Omental fat pad (tissue), 3 donors: ENCODE measurements at regions not wholly inside any gene's neighbourhood (a gene's known extent, or its start where the extent isn't known, plus 50 kb on each side); places are given as distances from the start of the nearest gene placed in this dataset.

Source experiments
- ATAC-seq: fragments of 150-250 bp; one replicate; pipeline ENCODE4 v1.9.1; 2016; ENCODE audit warnings: mild to moderate bottlenecking, moderate library complexity; ENCODE audit not compliant: low FRiP score
- DNase-seq: peaks from one replicate; pipeline ENCODE4 v3.0.0-alpha.2; 2019; ENCODE audit warnings: low spot score
- CTCF ChIP-seq, 3 donors: fragments of 450-650 bp; IDR thresholded peaks; one replicate each; pipeline ENCODE4 v1.5.1; 2016 to 2017; ENCODE audit warnings: antibody characterized with exemption in 3 of 3, mild to moderate bottlenecking in 3 of 3, moderate library complexity in 2 of 3

DNA sequence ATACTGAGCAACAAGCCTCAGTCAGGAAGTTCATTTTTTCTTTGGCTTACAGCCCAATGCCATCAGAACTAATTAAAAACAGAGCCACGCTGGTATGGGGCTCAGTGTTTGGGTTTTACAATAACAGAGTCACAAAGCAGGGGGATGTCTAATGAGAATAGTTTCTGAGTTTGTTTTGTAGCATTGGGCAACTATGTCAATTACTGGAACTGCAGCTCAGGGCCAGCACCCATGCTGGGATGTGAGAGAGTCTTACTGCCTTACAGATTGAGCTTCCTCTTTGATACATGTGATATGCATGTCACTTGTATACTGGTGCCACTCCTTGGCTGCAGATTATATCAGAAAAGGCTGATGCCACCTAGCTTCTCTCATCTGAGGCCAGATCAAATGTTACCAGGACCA is 117.6 kb downstream of the TFAP2B start:
- DNase-seq (no peak), ATAC-seq (peak; percentile 41)
- no peak for TF ChIP-seq CTCF (IDR thresholded peaks at IDR 0.05)

DNA sequence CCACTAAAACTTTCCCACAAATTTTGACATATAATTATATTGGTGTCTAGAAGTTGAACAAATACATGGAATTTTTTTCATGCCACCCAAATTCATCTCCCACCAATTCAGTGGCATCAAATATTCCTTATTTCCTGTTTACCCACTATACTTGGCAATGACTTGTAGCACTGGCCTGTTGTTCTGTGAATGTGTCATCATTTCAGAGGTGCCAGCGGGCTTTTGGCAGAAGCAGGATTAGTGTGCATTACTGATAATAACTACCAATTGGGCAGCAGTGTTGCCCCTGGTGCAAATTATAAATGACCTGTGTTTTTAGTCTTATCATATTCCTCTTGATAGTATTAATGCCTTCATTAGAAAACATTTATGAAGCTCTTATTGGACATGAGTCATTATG is 121.3 kb downstream of the TFAP2B start:
- ATAC-seq (no peak), DNase-seq (no peak)
- TF ChIP-seq CTCF (IDR thresholded peaks at IDR 0.05): no peak

DNA sequence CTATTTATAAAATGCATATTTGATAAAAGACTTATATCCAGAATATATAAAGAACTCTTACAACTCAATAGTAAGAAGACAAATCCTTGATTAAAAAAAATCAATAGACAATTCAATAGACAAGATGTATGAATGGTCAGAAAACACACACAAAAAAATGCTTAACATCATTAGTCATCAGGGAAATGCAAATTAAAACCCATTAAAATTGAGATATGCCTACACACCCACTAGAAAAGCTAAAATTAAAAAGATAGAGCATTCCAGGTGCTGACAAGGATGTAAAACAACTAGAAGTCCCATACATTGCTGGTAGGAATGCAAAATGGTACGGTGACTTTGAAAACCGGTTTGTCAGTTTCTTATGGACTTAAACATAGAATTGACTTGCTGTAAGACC is 127.1 kb downstream of the TFAP2B start:
- ATAC-seq: no peak
- no peak for TF ChIP-seq CTCF (IDR thresholded peaks at IDR 0.05)
- DNase-seq: no peak

DNA sequence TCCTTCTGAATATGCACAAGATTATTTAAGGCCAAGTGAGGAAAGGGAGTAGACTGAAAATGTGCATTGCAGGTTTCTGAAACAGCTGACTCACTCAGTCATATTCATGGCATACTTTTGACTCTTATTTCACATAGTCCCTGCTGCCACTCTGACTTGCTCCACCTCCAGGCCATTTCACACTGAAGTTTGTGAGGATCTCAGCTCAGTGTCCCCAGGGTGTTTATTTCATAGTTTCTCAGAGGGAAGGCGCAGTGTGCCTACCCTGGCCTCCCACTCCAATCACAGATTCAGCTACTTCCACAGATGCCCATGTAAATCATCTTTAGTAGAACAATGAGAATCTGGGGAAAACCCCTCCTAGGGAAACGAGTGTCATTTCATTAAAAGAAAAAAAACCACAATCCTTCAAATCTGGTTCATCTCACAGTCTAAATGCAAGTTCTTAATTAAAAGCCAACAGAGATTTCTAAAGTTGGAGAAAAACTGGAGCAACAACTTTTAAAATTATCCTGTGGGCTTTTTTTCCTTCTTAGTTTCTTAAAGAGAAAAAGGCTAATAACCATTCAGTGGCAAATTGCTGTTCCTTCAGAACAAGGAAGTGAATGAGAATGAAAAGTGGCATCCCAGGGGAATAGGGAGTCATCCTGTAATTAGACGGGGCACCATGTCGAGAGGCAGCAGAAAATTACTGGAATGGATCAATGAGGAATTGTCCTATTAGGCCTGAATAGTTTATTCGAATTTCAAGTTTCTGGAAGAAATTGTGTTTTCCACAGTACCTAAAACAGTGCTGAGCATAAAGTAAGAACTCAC is 133.6 kb downstream of the TFAP2B start:
- ATAC-seq (no peak), DNase-seq (no peak)
- TF ChIP-seq CTCF (IDR thresholded peaks at IDR 0.05): no peak

DNA sequence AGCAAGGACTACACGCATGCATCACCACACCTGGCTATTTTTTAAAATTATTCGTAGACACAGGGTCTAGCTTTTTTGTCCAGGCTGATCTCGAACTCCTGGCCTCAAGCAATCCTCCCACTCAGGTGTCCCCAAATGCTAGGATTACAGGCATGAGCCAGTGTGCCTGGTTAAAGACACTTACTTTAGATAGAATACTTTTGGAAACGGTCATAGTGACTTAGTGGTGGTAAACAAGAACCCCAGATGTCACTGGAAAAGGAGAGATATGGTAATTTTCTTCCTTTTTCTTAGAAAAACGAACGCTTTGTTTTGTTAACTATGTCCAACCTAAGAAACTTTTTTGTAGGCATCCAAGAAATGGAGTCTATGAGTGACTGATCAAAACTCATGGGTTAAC is 137.3 kb downstream of the TFAP2B start:
- TF ChIP-seq CTCF (IDR thresholded peaks at IDR 0.05): no peak
- ATAC-seq (no peak), DNase-seq (no peak)

GRCh38 chr6:50958148-50958697 is 139.6 kb downstream of the TFAP2B start:
- DNase-seq: no peak
- TF ChIP-seq CTCF (IDR thresholded peaks at IDR 0.05): no peak
- ATAC-seq: no peak

GRCh38 chr6:50959081-50959641 is 140.5 kb downstream of the TFAP2B start:
- no peak for TF ChIP-seq CTCF (IDR thresholded peaks at IDR 0.05)
- ATAC-seq (no peak), DNase-seq (no peak)
